ENCODE measurements at regions not wholly inside any gene's neighbourhood (a gene's known extent, or its start where the extent isn't known, plus 50 kb on each side); places are given as distances from the start of the nearest gene placed in this dataset.

GRCh38 chr4:119870856-119871255 is 195.8 kb downstream of the MAD2L1 start:
- H2AFZ ChIP-seq (replicated peaks; ENCODE audit: low read length, poor library complexity), result no peak overlapping the region
- no peak for DNase-seq
- no peak overlapping the region for H2BK120ac ChIP-seq (ENCODE audit: low read depth, low read length)
- H3K56ac ChIP-seq (ENCODE audit: extremely low read depth, insufficient read depth, low read length), result no peak overlapping the region
- CTCF ChIA-PET, result interaction anchor here (1.0 kb wide), 1 partner anchor 14 kb away, joined by 6 read pairs; no protein-coding TSS in a partner anchor
- no peak overlapping the region for H4K91ac ChIP-seq (ENCODE audit: insufficient read depth, low read depth, low read length)
- H4K20me1 ChIP-seq (ENCODE audit: insufficient read depth, low read length), result no peaks in the 10 kb centered on the region
- no peak overlapping the region for H4K5ac ChIP-seq (ENCODE audit: low read depth, low read length)
- H3K14ac ChIP-seq (replicated peaks; ENCODE audit: low read depth, low read length), result no peak overlapping the region
- H3K27ac ChIP-seq (ENCODE audit: insufficient read depth, low read length), result no peak overlapping the region
- H3K4me3 ChIP-seq (ENCODE audit: insufficient read depth, low read depth, low read length), result no peak overlapping the region
- H3K18ac ChIP-seq (ENCODE audit: low read depth, low read length), result no peak overlapping the region
- no peaks in the 10 kb centered on the region for H3K9me3 ChIP-seq (ENCODE audit: control insufficient read depth, insufficient read depth, low read length)
- H3K4me2 ChIP-seq (ENCODE audit: low read depth, low read length), result no peak overlapping the region
- no CpG with 5 or more reads among the region's 1 CpG for WGBS, 2 experiments (ENCODE audit: extremely low coverage in 2 of 2, insufficient read length in 1 of 2)
- H3K4me1 ChIP-seq (ENCODE audit: control insufficient read depth, insufficient read depth, low read length), result 0 out of 2 replicates have a peak, but pooled peaks cover 2% of the 10 kb centered on the region
- ATAC-seq (ENCODE audit: low read depth), result no peak
- H2BK5ac ChIP-seq (ENCODE audit: low read depth, low read length, poor library complexity, severe bottlenecking), result no peak overlapping the region
- H2BK20ac ChIP-seq (ENCODE audit: low read depth, low read length), result no peak overlapping the region
- no peaks in the 10 kb centered on the region for H3K9me1 ChIP-seq (ENCODE audit: insufficient read depth, low read length)
- POLR2A ChIA-PET (ENCODE audit: unreplicated experiment), result no interaction called here
- in situ Hi-C loops (cut with MboI; ENCODE audit: low sequenced_read_pairs), result no loop called here
- no peaks in the 10 kb centered on the region for H3K27me3 ChIP-seq (ENCODE audit: control insufficient read depth, insufficient read depth, low read length)
- no peak overlapping the region for H3K23ac ChIP-seq (ENCODE audit: low read depth, low read length)
- BruUV-seq (replicated peaks), result no TSS peak
- intact Hi-C loops (cut with micrococcal nuclease), result loop anchor here (5.0 kb wide), 1 partner anchor 244 kb away; the partner anchor contains the start of gene PDE5A
- H3K79me1 ChIP-seq (ENCODE audit: low read depth in 1 of 2, low read length in 2 of 2), result no peaks in the 10 kb centered on the region
- H2AK9ac ChIP-seq (replicated peaks; ENCODE audit: low read depth, low read length, poor library complexity), result no peak overlapping the region
- TF ChIP-seq USF2 (IDR thresholded peaks at IDR 0.05; ENCODE audit: low read depth, low read length), result no peak
- no peak for TF ChIP-seq POLR2A (IDR thresholded peaks at IDR 0.05; ENCODE audit: low read depth, low read length)
- TF ChIP-seq ELK1 (IDR thresholded peaks at IDR 0.05; ENCODE audit: borderline replicate concordance, low read depth, low read length), result no peak
- TF ChIP-seq MXI1 (IDR thresholded peaks at IDR 0.05; ENCODE audit: borderline replicate concordance, low read depth, low read length), result no peak
- no peak for TF ChIP-seq RAD21 (IDR thresholded peaks at IDR 0.05; ENCODE audit: low read length)
- no peak for TF ChIP-seq NFE2L2 (IDR thresholded peaks at IDR 0.05; ENCODE audit: low read depth, low read length)
- TF ChIP-seq RFX5 (IDR thresholded peaks at IDR 0.05; ENCODE audit: low read depth, low read length), result no peak
- no peak for TF ChIP-seq CHD1 (IDR thresholded peaks at IDR 0.05; ENCODE audit: low read depth, low read length)
- no peak for TF ChIP-seq RCOR1 (IDR thresholded peaks at IDR 0.05; ENCODE audit: insufficient replicate concordance, low read length)
- TF ChIP-seq CTCF (conservative IDR thresholded peaks at IDR 0.05; ENCODE audit: low read depth, low read length), result no peak
- H2BK15ac ChIP-seq (ENCODE audit: low read depth, low read length), result no peak overlapping the region
- dilution Hi-C loops (cut with HindIII; ENCODE audit: low sequenced_read_pairs, unreplicated experiment), result no loop called here
- no peak overlapping the region for H3K4ac ChIP-seq (ENCODE audit: low read depth, low read length)
- no peak overlapping the region for H4K8ac ChIP-seq (ENCODE audit: low read depth in 2 of 2, low read length in 2 of 2)
- H3K9ac ChIP-seq (ENCODE audit: low read depth, low read length), result no peak overlapping the region
- no peak overlapping the region for H2AK5ac ChIP-seq (ENCODE audit: low read depth, low read length)
- no peaks in the 10 kb centered on the region for H3K36me3 ChIP-seq (ENCODE audit: control insufficient read depth, insufficient read depth, low read length)
